SH-SY5Y (cell line): ENCODE measurements at regions not wholly inside any gene's neighbourhood (a gene's known extent, or its start where the extent isn't known, plus 50 kb on each side); places are given as distances from the start of the nearest gene placed in this dataset.

Experiments
- GATA2 ChIP-seq: IDR thresholded peaks from 2 replicates; pipeline ENCODE4 v1.6.1; 2011; ENCODE audit warnings: mild to moderate bottlenecking, low read depth, low read length
- GATA3 ChIP-seq: IDR thresholded peaks from 2 replicates; pipeline ENCODE4 v1.6.1; 2011; ENCODE audit warnings: low read depth, mild to moderate bottlenecking, low read length, moderate library complexity

DNA sequence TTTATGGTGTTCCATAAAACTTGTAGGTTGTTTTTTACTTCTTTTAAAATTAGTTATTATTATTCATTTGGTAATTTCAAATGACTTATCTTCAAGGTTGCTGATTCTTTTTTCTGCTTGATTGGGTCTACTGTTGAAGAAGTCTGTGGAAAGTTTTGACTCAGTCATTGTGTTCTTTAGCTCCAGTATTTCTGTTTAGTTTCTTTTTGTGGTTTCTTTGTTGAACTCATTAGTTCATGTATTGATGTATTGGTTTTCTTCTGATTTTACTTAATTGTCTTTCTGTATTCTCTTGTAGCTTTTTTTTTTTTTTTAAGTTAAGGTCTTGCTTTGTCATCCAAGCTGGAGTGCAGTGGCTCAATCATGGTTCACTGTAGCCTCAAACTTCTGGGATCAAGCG, 345.4 kb upstream of the MEF2C start:
- TF ChIP-seq GATA2 = no peak
- no peak for TF ChIP-seq GATA3

DNA sequence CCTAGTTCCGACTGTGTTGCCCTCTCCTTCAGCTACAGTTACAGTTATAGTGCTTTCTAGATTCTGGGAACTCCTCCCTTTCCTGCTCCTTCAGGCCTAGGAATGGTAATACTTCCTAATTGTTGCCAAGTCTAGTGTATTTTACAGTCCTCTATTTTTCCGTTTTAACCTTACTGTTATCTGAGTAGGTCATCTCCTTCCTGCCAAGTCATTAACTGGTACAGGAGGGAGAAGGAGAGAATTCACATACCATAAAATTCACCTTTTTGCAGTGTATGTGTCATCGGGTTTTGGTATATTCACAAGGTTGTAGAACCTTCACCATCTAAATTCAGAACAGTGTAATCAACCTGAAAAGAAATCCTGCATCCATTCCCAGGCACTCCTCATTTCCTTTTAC, 335.4 kb upstream of the MEF2C start:
- no peak for TF ChIP-seq GATA2
- no peak for TF ChIP-seq GATA3

DNA sequence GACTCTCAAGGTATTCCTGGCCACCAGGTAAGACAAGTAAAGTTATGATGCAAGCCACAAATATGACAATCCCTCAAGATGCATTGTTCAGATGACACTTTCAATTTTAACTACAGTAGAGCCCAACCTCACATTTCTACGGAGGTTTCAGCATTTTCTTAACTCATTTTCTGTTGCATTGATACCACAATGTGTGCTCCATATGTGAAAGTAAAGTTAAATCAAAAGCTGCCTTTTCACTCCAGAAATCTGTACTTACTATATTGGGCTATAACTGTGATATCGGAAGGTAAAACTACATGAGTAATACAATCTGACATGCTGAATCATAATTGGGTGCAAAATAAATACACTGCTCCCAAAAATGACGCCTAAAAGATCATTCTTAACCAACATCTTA, 333.6 kb upstream of the MEF2C start:
- TF ChIP-seq GATA2 (no peak), GATA3 (no peak)

DNA sequence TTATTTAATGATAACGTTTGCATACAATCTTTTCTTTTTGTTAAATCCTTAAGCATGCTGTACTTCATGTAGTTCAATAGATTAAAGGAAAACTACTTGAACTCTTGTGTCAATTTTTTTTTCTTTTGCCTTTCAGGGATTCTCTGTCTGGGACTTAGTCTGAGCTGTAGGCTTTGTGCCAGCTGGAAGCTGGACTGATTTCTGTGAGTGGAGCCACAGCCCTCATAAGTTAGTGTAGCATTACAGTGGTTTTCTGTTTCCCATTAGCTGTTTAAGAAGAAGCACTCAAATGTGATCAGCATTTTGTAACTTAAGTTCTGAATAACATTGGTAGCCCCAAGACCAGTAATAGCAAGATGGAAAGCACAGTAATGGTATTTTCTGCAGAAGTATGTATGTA, 330.6 kb upstream of the MEF2C start:
- TF ChIP-seq GATA3 (no peak), GATA2 (no peak)

DNA sequence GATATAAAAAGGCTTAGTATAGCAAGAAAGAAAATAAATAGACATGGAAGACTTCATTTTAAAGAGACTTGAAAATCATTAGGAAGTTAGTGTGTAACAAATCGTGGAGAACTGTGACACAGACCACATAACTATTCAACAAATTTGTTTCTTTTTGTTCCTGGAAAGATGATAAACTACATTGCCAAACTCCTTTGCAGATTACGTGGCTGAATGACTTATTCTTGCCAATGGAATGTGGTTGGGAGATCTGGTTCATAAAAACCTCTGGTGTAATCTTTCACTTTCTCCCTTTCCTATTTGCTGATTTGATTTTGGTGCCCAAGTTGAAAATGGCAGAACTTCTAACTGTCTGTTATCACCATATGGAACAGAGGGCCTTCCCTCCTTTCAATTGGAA, 328.9 kb upstream of the MEF2C start:
- TF ChIP-seq GATA2 (no peak), GATA3 (no peak)

DNA sequence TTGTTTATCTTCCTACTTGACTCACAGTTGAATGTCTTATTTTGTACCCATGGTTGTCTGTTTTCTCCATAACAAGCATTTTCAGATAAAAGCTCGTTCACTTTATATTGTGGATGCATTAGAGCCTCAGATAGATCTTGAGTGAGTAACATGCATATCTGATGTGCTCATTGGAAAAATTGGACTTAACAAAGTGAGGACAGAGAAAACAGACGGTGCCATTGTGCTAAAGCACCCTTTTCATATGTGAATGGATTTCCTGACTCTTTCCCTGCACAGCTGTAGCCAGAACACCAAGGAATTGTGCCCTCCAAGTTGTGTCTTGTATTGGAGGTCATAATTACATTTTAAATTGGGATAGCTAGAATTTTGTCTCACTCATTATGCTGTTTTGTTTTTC, 325.8 kb upstream of the MEF2C start:
- no peak for TF ChIP-seq GATA2
- no peak for TF ChIP-seq GATA3

DNA sequence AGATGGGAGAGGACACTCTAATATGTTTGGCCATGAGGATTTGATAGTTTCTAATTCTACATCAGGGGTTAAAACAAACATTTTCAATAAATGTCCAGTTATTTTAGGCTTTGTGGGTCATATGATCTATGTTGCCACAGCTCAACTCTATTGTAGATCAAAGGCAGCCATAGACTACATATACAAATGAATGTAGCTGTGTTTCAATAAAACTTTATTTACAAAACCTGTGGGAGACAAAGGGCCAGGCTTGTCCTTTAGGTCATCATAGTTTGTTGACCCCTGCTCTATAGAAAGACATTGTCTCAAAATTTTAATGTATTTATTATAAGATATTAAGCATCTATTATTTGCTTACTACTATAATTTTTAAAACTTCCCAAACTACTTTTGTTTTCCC, 325.4 kb upstream of the MEF2C start:
- TF ChIP-seq GATA2 (no peak), GATA3 (no peak)

DNA sequence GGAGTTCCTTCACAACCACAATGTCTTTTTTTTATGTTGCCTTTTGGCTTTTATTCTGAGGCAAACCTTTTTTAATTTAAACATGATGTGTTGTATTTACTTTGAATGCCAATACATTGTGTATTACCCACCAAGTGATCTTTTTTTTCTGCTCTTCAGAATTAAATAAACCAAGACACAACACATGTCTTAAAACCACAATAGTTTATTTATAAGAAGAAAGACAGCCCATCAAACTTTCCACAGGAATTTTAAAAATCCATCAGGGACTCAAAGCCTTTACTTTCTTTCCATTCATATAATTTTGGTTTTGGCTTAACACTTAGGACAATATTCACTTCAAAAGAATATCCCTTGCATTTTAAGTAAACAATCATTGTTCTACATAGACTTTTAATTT, 321.8 kb upstream of the MEF2C start:
- TF ChIP-seq GATA3 (no peak), GATA2 (no peak)

DNA sequence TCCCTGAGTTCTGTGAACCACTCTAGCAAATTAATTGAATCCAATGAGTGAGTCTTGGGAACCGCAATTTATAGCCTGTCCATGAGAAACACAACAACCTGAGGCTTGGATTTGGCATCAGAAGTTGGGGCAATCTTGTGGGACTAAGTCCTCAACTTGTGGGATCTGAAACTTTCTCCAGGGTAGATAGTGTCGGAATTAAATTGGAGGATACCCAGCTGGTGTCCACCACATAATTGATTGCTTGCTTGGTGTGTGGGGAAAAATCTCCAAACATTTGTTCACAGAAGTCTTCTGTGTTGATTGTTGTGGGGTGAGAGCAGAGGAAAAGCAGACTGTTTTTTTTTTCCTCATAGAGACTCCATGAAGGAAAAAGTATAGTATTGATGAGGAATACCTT, 320.6 kb upstream of the MEF2C start:
- TF ChIP-seq GATA2 (no peak), GATA3 (no peak)

DNA sequence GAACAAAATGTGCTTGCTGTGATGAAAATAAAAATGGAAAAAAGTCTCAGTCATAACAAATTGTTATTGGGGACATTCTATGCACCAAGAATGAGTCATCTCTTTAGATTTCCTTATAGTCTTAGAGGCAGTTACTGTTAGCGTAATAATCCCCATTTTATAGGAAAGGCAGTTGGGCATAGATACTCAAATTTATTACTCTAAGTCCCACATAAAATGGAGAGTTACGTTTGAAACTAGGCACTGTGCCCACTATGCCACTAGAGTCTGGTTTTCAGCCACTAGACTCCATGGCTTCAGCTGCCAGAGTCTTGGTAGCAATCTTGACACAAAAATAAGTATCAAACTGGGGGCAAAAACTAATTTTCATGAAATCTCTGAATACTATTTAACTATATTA, 317.9 kb upstream of the MEF2C start:
- TF ChIP-seq GATA3 = no peak
- no peak for TF ChIP-seq GATA2

DNA sequence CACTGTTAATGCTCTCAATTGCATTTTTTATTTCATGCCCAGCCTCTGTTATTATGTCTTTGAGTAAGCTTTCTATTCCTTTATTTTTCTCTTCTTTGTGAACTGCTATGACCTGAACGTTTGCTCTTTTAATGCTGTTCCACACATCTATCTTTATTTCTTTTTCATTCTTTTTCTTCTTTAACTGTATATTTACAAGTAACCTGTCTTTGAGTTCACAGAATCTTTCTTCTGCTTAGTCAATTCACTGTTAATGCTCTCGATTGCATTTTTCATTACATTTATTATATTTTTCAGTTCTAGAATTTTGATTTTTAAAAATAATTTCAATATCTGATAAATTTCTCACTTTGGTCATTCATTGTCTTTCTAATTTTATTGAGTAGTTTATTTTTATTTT, 316.3 kb upstream of the MEF2C start:
- TF ChIP-seq GATA3 (no peak), GATA2 (no peak)

DNA sequence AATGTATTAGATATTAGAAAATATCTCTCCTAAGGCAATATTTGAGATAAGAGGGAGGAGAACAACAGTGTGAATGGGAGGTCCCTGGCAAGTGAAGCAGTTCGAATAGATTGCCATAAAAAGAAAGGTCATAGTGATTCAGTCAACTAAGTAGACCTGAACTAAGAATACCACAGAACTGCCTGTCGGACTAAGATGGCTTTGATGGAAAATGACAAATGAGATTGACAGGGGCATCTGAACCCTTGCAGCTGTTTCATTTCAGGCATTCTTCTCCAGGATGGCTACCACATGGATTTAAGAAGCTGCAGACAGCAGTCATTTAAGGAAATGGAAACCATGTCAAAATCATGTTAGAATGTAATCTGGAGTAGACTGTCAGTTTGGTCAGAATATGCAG, 308.4 kb upstream of the MEF2C start:
- TF ChIP-seq GATA2 = no peak
- TF ChIP-seq GATA3 = no peak

DNA sequence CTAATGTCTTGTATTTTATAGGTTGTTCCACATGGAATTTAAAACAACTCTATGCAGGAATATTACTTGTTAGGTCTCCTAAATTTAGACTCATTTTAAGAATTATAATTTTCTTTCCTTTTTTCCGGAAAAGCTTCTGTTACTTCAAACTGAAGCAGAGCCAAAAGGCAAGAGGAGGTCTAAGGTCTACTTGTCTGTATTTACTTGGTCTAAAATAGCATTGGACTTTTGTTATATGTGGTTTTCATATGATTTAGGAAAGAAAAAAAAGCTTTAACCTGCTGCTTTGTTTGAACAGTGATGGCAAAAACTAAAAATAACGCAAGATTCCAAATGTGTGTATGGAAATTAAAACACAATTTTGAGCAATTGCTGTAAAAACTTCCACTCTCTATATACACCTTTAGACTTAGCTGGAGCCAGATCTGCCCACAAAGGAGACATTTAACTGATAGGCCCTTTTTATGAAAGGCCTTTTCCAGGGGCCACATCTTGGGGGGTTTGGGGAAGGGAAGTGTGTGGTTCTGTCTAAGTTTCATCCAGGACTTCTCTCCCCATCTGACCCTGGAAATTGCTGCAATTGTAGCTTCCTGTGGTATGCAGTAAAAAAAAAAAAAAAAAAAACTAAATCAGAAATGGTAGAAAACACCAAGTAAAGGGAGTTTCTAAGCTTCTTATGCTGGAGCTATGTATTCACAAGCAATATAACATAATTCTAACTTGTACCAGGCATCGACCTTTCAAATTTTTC, 307.7 kb upstream of the MEF2C start:
- no peak for TF ChIP-seq GATA2

DNA sequence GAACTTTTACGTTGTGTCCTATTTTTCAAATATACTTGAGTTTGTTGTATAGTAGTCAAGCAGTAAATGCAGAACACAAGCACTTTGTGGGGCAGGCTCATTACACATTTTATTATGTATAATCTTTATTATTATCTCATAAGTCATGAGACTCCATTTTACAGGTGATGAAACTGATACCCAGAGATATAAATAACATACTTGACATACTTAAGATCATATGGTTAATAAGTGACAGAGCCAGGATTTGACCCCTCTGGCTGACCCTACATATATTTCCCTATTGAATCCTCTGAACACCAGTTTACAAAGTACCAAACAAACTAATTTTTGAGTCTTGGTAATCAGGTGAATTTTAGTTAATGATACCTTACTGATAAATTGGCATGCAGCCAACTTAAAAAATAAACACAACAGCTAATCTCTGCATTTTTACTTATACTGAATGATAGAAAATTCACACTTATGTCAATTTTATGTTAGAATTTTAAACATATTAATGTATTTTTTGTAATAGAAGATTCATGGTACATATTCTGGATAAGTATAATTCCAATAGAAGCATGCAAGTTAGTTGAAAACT, 305.0 kb upstream of the MEF2C start:
- no peak for TF ChIP-seq GATA2
- no peak for TF ChIP-seq GATA3

DNA sequence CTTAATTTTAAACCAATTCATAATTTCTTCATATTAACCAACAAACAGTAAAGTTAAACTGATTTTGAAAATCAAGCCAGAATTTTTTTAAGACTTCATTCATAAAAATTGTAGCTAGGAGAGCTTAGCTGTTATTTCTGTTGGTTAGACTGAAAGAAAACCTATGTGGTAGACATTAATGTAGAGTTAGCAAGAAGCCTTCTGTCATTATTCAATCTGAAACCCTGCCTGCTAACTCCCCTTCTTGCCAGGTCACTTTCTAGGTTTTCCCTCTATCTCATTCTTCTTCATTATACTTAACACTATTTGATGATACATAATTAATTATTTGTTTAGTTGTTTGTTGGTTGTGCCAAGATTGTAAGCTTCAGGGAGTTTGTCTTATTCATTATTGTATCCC, 304.3 kb upstream of the MEF2C start:
- TF ChIP-seq GATA3 (no peak), GATA2 (no peak)

DNA sequence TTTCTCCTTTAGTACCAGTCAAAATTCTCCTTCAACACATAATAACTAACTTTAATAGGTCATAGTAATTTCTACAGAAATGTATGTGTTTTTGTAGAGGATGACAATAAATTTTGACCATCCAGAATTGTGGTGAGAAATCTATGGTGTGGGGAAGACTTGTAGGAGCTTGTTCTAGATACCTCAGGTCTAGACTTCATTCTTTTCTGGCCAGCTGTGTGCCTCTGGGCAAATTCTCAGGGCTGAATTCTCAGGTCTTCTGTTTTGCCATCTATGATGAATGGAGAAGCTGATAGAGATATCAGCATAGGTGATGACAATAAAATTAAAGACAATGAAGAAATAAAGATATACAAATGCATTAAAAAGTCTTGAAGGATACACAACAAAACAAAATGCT, 298.6 kb upstream of the MEF2C start:
- TF ChIP-seq GATA3 = no peak
- TF ChIP-seq GATA2 = no peak

DNA sequence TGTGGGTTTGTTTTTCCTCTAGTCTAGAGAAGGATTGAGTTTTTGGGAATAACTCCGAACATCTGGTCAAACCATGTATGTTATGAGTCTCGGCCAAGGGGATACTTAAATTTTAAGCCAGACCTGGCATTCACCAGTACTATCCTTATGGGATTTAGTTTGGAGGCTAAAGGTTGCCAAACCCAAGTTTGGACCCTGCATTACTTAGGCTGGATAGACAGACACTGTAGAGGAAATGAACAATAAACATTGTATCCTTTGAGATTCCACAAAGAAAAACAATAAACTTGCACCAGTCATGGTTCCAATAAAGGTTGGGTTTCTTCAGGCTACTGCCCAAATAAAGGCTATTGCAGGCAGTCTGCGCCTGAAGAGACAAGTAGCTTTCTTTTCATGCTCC, 296.7 kb upstream of the MEF2C start:
- TF ChIP-seq GATA2 (no peak), GATA3 (no peak)
